Testis (tissue), 2 donors: ENCODE measurements at regions not wholly inside any gene's neighbourhood (a gene's known extent, or its start where the extent isn't known, plus 50 kb on each side); places are given as distances from the start of the nearest gene placed in this dataset.

ENCODE experiments used
- DNase-seq: peaks from one replicate; pipeline ENCODE4 v3.0.0-alpha.2; 2019
- H3K27ac ChIP-seq, 2 donors: fragments of 200-600 bp; sonication (generic); one replicate each; pipeline ENCODE4 v1.5.1; 2019
- H3K27me3 ChIP-seq: fragments of 200-600 bp; sonication (generic); one replicate; pipeline ENCODE4 v1.5.1; 2019
- H3K36me3 ChIP-seq: fragments of 200-600 bp; sonication (generic); one replicate; pipeline ENCODE4 v1.5.1; 2017; ENCODE audit warnings: low read depth; ENCODE audit errors: missing control alignments
- H3K4me1 ChIP-seq: fragments of 200-600 bp; sonication (generic); one replicate; pipeline ENCODE4 v1.5.1; 2019
- H3K4me3 ChIP-seq, 2 donors: fragments of 200-600 bp; sonication (generic); one replicate each; pipeline ENCODE4 v1.5.1; 2017 to 2019
- H3K9me3 ChIP-seq: fragments of 200-600 bp; sonication (generic); one replicate; pipeline ENCODE4 v1.5.1; 2017
- POLR2A ChIP-seq: fragments of 450-650 bp; IDR thresholded peaks from one replicate; pipeline ENCODE4 v1.6.1; 2017; ENCODE audit warnings: antibody characterized with exemption, mild to moderate bottlenecking, moderate library complexity
- WGBS, 2 donors: methylation state at CpG; one replicate each; pipeline ENCODE4 v1.1.5; 2018; 5-methylcytosine and 5-hydroxymethylcytosine counted together
- intact Hi-C: fragments of 100-400 bp; cut with DNase I; formaldehyde crosslinking; loops from one replicate; pipeline ENCODE4 v1.15.1; 2023; ENCODE audit warnings: low total_unique reads
- TF ChIP-seq, protein P1 (sequence below), 3 experiments: fragments of 450-650 bp in 2 of 3; fragments of 200-600 bp in 1 of 3; sonication (generic) in 1 of 3; IDR thresholded peaks; one replicate each; pipeline ENCODE4 v1.5.1; 2016 to 2019; ENCODE audit warnings: antibody characterized with exemption in 3 of 3, mild to moderate bottlenecking in 2 of 3, moderate library complexity in 1 of 3

DNA sequence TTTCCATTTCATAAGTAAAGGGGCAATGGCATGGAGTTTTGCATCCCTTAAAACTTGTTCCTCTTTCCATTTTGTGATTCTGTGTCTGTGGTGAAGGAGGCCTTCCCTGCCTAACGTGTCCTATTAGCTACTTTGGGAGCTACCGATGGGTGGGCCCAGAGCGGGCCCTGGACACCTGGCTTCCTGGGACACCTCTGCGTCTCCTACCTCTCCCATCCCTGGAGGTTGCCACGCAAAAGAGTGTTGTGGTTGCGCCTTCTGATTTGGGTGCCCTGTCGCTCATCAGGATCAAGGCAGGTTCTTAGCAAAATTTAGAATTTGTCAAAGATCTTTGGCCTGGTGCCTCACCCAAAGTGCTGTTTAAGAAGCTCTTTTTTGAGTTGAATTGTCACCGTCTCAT lies 116.4 kb upstream of the CACNA1E start:
- no peak for TF ChIP-seq POLR2A
- TF ChIP-seq, protein P1, sequence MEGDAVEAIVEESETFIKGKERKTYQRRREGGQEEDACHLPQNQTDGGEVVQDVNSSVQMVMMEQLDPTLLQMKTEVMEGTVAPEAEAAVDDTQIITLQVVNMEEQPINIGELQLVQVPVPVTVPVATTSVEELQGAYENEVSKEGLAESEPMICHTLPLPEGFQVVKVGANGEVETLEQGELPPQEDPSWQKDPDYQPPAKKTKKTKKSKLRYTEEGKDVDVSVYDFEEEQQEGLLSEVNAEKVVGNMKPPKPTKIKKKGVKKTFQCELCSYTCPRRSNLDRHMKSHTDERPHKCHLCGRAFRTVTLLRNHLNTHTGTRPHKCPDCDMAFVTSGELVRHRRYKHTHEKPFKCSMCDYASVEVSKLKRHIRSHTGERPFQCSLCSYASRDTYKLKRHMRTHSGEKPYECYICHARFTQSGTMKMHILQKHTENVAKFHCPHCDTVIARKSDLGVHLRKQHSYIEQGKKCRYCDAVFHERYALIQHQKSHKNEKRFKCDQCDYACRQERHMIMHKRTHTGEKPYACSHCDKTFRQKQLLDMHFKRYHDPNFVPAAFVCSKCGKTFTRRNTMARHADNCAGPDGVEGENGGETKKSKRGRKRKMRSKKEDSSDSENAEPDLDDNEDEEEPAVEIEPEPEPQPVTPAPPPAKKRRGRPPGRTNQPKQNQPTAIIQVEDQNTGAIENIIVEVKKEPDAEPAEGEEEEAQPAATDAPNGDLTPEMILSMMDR (IDR thresholded peaks at IDR 0.05), result no peak
- 94 to 96% methylated on average over 8 of the region's 8 CpGs for WGBS, 2 donors
- intact Hi-C loops, result no loop called here
- DNase-seq, result no peak
- Histone ChIP-seq H3K27ac (no peak overlapping the region), H3K36me3 (no peaks in the 10 kb centered on the region), H3K27me3 (no peaks in the 10 kb centered on the region), H3K4me3 (no peak overlapping the region), H3K4me1 (no peaks in the 10 kb centered on the region), H3K9me3 (no peaks in the 10 kb centered on the region)

DNA sequence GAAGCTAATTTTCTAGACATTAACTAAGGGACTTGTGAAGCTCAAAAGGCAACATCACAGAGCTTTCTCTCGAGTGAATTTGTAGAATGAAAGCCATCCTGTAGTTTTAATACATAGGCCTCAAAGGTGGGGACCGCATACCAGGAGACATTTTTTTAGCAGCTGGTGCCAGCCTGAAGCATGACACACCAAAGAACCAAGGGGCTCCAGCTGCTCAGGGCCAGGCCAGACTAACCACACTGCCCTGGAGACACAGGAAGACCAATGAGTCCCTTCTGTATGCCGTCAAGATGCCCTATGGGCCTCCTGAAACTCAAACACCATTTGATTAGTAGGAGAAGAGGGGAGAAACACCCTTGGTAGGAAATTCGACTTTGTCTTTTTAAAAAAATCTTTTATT lies 113.9 kb upstream of the CACNA1E start:
- intact Hi-C loops, result no loop called here
- WGBS, 2 donors, result 87 to 89% methylated on average over 4 of the region's 4 CpGs
- Histone ChIP-seq H3K4me1 (no peaks in the 10 kb centered on the region), H3K27ac (no peak overlapping the region), H3K36me3 (no peaks in the 10 kb centered on the region), H3K9me3 (no peaks in the 10 kb centered on the region), H3K4me3 (no peak overlapping the region), H3K27me3 (no peaks in the 10 kb centered on the region)
- DNase-seq, result no peak
- TF ChIP-seq POLR2A, result no peak
- TF ChIP-seq, protein P1 (IDR thresholded peaks at IDR 0.05), result no peak

DNA sequence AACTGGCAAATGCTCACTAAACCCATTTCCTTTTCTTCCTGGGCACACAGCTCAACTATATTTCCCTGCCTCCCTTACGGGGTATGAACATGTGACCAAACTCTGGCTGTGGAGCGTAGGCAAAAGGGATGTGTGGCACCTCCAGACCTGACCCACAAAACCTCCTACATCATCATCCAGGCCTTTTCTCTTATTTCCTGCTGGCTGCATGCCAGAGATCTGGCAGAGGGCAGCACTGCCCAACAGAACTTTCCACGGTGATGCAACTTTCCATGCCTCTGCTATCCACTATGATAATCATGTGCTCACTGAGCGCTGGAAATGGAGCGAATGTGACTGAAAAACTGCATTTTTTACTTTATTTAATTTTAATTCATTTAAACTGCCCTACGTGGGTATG lies 99.6 kb upstream of the CACNA1E start:
- H3K27me3 ChIP-seq, result no peaks in the 10 kb centered on the region
- intact Hi-C loops, result no loop called here
- 73 to 77% methylated on average over 6 of the region's 6 CpGs for WGBS, 2 donors
- TF ChIP-seq POLR2A, result no peak
- TF ChIP-seq, protein P1 (IDR thresholded peaks at IDR 0.05), result no peak
- H3K4me3 ChIP-seq, result no peak overlapping the region
- H3K9me3 ChIP-seq, result no peaks in the 10 kb centered on the region
- no peak overlapping the region for H3K27ac ChIP-seq
- H3K36me3 ChIP-seq, result no peaks in the 10 kb centered on the region
- no peak for DNase-seq
- no peaks in the 10 kb centered on the region for H3K4me1 ChIP-seq

DNA sequence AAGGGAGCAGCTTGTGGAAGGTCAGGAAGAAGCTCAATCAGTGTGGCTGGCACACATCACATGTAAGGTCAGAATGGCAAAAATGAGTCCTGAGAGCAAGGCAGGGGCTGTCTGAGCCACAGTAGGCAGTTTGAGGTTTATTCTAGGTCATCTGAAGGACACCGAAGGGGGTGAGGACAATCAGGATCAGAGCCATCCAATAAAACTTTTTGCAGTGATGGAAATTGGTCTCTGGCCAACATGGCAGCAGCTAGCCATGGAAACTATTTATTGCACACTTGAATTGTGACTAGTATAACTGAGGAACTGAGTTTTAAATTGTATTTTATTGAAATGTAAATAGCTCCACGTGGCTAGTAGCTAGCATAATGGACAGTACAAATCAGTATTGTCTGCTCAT lies 97.0 kb upstream of the CACNA1E start:
- intact Hi-C loops, result no loop called here
- no peak for DNase-seq
- Histone ChIP-seq H3K9me3 (no peaks in the 10 kb centered on the region), H3K27me3 (no peaks in the 10 kb centered on the region), H3K4me3 (no peak overlapping the region), H3K27ac (no peak overlapping the region), H3K4me1 (no peaks in the 10 kb centered on the region), H3K36me3 (no peaks in the 10 kb centered on the region)
- 73 to 77% methylated on average over 2 of the region's 2 CpGs for WGBS, 2 donors
- no peak for TF ChIP-seq POLR2A
- TF ChIP-seq, protein P1 (IDR thresholded peaks at IDR 0.05), result no peak

DNA sequence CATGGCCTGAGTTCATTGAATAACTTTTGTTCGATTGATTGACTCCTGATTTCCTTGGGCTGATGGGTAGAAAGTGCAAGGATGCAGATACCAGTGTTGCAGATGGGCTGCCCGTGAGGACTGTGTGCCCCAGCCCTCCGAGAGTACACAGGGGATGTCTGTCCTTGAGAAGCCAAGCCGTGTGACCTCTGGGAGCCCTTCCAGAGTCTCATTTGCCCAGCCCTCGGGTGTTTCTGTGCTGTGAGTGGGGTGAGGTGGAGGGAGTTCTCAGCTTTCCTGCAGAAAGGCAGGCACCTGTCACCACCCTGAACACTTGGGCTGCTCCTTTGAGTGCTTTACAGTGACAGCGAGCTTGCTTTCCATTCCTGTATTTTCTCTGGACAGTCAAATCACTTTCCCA lies 96.4 kb upstream of the CACNA1E start:
- Histone ChIP-seq H3K36me3 (no peaks in the 10 kb centered on the region), H3K27me3 (no peaks in the 10 kb centered on the region), H3K9me3 (no peaks in the 10 kb centered on the region), H3K4me3 (no peak overlapping the region), H3K27ac (no peak overlapping the region), H3K4me1 (no peaks in the 10 kb centered on the region)
- no peak for DNase-seq
- intact Hi-C loops, result no loop called here
- no peak for TF ChIP-seq POLR2A
- TF ChIP-seq, protein P1 (IDR thresholded peaks at IDR 0.05), result no peak
- WGBS, 2 donors, result 61 to 65% methylated on average over 5 to 6 of the region's 6 CpGs
